ENCODE measurements at regions not wholly inside any gene's neighbourhood (a gene's known extent, or its start where the extent isn't known, plus 50 kb on each side); places are given as distances from the start of the nearest gene placed in this dataset.
A peak's percentile ranks its signal among the peaks of the same experiment; 100 is the strongest.
"Not testable (repeated sequence)": the region's sequence is repeated elsewhere in the genome, so short reads cannot be mapped to it uniquely, and the experiment has no call there.

GRCh38 chr9:108049671-108050494 is 560.3 kb upstream of the KLF4 start:
- DNase-seq = no peak

DNA sequence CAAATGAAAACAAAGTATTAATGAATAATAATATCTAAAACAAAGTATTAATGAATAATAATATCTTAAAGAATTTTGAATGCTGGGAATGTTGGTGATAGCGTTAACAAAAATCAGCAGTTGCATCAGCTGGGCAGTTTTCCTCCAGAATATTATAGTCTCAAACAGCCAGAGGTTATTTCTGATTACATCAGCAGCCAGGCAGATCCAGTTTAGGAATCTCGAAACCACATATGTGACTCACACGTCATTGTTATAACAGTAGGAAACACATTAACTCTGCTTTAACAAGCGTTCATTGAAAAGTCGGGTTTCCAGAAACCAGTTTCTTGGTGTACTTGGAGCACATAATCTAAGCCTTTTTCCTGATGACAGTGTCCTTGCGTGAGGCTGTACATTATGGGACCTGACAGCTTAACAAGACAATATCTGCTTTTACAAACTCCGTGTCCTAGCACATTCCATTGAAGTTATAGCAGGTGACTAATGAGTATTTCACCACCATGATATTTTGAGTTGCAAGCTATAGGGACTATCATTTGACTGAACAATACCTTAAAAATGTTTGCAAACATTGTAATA is 559.5 kb upstream of the KLF4 start:
- peak; percentile 97 for DNase-seq

DNA sequence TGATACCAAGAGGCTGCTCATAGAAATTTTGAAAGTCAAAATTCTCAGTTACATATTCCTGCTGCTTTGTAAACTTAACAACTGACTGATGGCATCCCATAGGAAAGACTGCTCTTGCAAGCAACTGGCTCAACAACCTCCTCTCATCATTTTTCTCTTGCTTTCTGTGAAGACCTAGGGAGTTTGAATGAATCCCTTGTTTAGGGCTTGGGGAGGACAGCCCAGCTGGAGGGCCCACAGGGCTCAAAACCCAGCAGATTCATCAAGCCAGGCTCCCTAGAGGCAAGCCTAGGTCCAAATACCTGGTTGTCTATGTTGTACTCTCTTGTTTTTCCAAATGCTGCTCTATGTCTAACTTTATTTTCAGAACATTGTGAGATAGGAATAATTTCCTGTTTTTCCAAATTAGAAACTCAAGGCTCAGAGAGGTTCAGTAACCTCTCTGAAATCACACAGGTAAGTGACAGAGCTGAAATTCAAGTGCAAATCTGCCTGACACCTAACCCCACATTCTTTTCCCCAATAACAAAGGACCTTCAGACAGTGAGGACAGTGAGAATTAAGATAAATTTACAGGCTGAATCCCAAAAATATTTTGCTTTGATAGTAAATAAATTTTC is 558.9 kb upstream of the KLF4 start:
- no peak for DNase-seq

DNA sequence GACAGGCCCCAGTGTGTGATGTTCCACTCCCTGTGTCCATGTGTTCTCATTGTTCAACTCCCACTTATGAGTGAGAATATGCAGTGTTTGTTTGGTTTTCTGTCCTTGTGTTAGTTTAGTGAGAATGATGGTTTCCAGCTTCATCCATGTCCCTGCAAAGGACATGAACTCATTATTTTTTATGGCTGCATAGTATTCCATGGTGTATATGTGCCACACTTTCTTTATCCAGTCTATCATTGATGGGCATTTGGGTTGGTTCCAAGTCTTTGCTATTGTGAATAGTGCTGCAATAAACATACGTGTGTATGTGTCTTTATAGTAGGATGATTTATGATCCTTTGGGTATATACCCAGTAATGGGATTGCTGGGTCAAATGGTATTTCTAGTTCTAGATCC is 558.2 kb upstream of the KLF4 start:
- not testable (repeated sequence) for DNase-seq

GRCh38 chr9:108047264-108047663 is 557.7 kb upstream of the KLF4 start:
- peak; percentile 57 for DNase-seq

DNA sequence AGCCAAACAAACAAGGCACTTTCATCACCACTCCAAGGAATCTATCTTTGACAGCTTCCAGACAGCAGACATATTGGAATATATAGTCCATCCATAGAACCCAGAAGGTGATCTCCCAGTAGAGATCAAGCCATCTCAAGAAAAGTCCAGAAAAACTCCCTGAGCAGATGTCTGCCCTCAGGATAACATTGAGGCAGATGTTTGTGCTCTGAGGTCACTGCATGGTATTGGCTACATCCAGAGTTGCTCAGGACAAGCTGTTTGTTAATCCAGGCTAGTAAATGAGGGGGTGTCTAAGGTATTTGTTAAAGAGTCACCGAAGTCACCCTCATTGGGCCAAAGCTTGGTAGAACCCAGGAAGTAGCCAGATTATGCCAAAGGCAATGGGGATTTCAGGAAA is 556.3 kb upstream of the KLF4 start:
- no peak for DNase-seq

DNA sequence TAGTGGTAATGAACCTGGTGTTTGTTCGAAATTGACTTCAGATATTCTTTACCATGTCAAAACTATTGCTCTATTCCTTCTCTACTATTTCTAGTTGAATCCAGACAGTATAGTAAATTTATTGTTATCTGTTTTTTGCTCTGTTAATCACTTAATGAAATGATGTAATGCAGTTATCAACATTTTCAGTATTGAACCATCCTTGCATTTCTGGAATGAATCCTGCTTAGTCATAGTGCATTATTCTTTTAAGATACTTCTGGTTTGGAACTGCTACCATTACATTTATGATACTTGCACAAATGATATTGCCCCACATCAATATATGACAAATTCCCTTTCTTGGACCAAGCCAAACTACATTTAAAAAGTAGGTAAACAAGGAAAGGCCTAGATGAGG is 554.0 kb upstream of the KLF4 start:
- no peak for DNase-seq

- peak; percentile 74 for DNase-seq
Measured at GRCh38 chr9:108041551-108041950, 552.0 kb upstream of the KLF4 start.

DNA sequence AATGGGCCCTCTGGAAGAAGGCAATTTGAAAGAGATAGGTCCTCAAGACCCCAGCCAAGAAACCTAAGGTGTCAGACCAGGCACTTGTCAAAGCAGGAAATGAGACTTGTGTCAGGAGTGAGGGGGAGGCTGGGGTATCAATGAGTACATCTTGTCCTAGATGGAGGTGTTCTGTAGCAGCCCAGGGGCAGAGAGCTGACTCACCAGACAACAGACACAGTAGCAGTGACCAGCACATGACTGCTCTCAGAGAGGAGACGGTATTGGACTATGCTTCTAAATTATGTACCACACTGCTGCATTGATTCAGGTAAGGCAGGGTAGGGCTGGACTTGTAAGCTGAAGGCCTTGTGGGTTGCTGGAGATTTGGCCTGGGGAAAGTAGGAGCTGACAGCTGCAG is 551.2 kb upstream of the KLF4 start:
- no peak for DNase-seq

- DNase-seq = no peak
Measured at GRCh38 chr9:108039493-108039892, 549.9 kb upstream of the KLF4 start.

DNA sequence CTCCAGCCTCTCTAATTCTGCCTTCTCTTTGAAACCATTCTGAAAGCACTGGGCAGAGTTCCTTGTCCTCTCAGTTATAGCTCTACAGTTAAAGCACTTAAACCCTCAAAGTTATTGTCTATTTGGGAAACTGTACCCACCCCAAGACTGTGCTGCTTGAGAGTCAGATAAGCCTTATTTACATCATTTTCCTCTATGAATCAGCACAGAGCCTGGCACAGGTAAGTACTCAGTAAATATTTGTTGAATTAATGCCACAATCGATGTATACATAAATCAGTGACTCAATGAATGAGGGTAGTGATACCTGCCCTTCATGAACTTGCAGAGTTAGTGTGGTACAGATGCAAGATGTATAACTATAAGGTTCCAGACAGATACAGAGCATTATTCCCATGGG is 549.4 kb upstream of the KLF4 start:
- no peak for DNase-seq

DNA sequence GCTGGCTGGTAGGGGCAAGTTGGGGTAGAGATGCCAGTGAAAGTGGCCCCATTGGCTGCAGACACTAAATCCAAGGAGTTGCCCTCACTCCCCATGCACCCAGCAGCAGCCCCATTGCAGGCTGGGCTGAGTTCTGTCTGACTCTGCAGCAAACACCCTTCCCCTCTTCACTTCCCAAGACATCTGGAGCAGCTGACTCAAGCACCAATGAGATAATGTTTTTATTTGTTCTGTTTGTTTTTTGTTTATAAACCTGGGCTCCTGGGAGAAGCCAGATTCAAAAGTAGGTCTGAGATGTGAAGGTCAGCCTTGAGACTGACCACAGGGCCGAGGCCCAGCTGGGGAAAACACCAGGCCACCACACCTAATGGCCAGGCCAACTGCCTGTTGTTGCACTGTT is 545.9 kb upstream of the KLF4 start:
- DNase-seq = no peak

- peak; percentile 57 for DNase-seq
Measured at GRCh38 chr9:108033976-108034964, 544.7 kb upstream of the KLF4 start.

- DNase-seq = not testable (repeated sequence)
Measured at GRCh38 chr9:108032079-108032478, 542.5 kb upstream of the KLF4 start.

DNA sequence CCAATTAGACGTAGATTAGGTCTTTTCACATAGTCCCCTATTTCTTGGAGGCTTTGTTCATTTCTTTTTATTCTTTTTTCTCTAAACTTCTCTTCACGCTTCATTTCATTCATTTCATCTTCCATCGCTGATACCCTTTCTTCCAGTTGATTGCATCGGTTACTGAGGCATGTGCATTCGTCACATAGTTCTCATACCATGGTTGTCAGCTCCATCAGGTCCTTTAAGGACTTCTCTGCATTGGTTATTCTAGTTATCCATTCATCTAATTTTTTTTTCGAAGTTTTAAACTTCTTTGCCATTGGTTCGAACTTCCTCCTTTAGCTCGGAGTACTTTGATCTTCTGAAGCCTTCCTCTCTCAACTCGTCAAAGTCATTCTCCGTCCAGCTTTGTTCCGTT is 541.7 kb upstream of the KLF4 start:
- DNase-seq = not testable (repeated sequence)

DNA sequence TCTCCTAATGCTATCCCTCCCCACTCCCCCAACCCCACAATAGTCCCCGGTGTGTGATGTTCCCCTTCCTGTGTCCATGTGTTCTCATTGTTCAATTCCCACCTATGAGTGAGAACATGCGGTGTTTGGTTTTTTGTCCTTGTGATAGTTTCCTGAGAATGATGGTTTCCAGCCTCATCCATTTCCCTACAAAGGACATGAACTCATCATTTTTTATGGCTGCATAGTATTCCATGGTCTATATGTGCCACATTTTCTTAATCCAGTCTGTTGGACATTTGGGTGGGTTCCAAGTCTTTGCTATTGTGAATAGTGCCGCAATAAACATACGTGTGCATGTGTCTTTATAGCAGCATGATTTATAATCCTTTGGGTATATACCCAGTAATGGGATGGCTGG is 537.1 kb upstream of the KLF4 start:
- not testable (repeated sequence) for DNase-seq

DNA sequence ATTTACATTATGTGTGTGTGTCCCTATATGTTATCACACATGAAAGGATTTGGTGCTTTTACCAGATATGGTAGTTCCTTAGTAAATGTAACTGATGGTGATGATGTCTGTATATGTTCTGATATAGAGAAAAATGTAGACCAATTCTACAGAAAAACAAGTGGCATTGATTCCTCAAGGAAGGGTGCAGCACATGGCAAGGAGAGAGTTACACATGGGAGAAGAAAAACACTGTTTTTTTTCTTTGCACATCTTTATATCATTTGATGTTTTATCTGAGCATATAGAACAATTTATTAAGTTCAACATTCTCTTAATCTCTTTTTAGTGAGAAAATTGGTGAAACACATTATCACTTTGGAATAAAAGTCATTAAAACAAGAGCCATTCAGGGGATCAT is 535.0 kb upstream of the KLF4 start:
- DNase-seq = no peak

DNA sequence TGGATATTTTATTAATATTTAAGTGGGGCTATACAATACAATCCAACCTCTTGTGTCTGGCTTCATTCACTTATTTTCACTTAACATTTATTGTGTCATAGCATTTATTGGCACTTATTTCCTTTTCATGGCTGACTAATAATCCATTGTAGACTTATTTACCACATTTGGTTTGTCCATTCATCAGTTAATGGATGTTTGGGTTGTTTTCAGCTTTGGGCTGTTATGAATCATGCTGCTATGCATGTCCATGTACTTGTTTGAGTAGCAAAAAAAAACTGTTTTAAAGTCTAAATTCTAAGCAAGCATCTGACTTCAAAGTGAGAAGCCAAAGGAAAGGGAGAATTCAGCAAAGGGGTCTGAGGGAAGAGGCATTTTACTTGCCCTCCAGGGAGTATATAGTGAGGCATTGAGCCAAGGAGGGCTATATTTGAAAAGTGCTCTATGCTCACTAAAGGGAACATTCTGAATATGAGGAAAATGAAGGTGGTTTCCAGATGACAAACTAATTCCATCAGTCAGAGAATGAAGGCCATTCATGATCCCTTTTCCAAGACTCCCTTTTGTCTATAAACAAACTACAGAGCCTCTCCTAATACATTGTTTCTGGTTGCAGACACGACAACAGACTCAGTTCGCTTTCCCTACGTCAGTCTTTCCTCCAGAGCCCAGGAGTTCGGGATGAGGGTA is 532.8 kb upstream of the KLF4 start:
- no peak for DNase-seq

DNA sequence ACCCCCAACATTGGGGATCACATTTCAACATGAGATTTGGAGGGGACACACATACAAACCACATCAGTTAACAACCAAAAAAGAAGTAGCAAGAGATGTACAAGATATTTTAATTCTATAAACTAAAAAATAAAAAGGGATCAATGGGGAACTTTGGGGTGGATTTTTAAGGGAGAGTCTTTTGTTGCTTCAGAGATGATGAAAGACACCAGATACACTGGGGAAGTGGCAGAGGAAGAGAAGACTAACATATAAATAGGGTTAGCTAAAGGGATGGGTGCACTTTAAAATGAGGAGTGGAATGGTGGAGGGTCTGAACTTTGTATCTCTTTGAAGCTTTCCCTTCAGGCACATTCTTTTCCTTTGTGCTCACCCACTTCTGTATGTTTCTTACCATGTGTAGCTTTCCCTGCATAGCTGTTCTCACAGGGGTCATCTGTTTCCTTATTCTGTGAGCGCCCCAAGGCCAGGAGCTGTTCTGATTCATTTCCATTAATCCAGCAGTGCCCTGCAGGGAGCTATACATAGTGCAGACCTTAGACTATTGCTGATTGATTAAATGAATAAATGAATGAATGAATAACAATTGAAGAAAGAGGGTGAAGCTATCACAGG is 531.6 kb upstream of the KLF4 start:
- no peak for DNase-seq

GRCh38 chr9:108019821-108020220 is 530.3 kb upstream of the KLF4 start:
- no peak for DNase-seq

- no peak for DNase-seq
Measured at GRCh38 chr9:108017671-108018070, 528.1 kb upstream of the KLF4 start.

DNA sequence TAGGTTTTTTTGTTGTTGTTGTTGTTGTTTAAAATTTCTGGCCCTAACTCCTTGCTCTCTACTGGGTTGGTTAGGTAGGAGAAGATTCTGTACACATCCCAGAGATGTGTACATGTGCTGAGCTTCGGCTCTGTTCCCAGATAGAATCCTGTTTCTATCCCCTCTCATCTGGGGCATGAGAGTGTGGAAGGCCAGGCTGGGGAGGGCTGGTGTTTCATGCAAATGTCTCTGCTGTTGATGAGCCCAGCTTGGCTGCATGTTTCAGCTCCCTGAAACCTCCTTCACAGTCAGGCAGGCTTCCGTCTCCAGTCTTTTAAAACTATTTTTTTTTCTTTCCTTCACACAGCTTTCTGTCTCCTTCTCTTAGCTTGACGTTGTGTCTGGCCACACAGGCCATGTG is 526.9 kb upstream of the KLF4 start:
- DNase-seq = no peak
